Ishikawa (cell line): ENCODE measurements at regions not wholly inside any gene's neighbourhood (a gene's known extent, or its start where the extent isn't known, plus 50 kb on each side); places are given as distances from the start of the nearest gene placed in this dataset.

Experiments used
- CEBPB ChIP-seq: IDR thresholded peaks from 2 replicates; pipeline ENCODE4 v1.6.1; 2012
- MAX ChIP-seq: IDR thresholded peaks from 2 replicates; pipeline ENCODE4 v1.6.1; 2012
- TAF1 ChIP-seq: IDR thresholded peaks from 2 replicates; pipeline ENCODE4 v1.6.1; 2012; ENCODE audit warnings: low read depth, mild to moderate bottlenecking
- YY1 ChIP-seq: IDR thresholded peaks from 2 replicates; pipeline ENCODE4 v1.6.1; 2012; ENCODE audit warnings: low read depth

GRCh38 chr12:68462803-68463202 is 130.6 kb upstream of the MDM1 start:
- TF ChIP-seq MAX (no peak), TAF1 (no peak), CEBPB (no peak), YY1 (no peak)
